ENCODE measurements at regions not wholly inside any gene's neighbourhood (a gene's known extent, or its start where the extent isn't known, plus 50 kb on each side); places are given as distances from the start of the nearest gene placed in this dataset.

- ChIA-PET POLR2A (ENCODE audit: low non-redundant PET) (no interaction called here), CTCF (no interaction called here)
- no peaks in the 10 kb centered on the region for H3K4me1 ChIP-seq (ENCODE audit: insufficient read depth, low read length, poor library complexity, severe bottlenecking)
- TF ChIP-seq CTCF (conservative IDR thresholded peaks at IDR 0.05; ENCODE audit: low read depth, low read length), result no peak
- TF ChIP-seq EZH2 (IDR thresholded peaks at IDR 0.05; ENCODE audit: borderline replicate concordance, low read depth, low read length, poor library complexity, severe bottlenecking), result no peak
- H3K36me3 ChIP-seq (ENCODE audit: insufficient read depth, low read length, poor library complexity, severe bottlenecking), result no peaks in the 10 kb centered on the region
- H3K4me3 ChIP-seq (ENCODE audit: low read depth, low read length, poor library complexity, severe bottlenecking), result no peak overlapping the region
- intact Hi-C loops (cut with micrococcal nuclease; ENCODE audit: unreplicated experiment), result no loop called here
- no peaks in the 10 kb centered on the region for H3K27me3 ChIP-seq (replicated peaks; ENCODE audit: insufficient read depth, low read depth, low read length, poor library complexity)
- no TSS peak for BruUV-seq (replicated peaks)
- H3K9me3 ChIP-seq (ENCODE audit: low read depth, low read length, poor library complexity, severe bottlenecking), result no peaks in the 10 kb centered on the region
- no peak overlapping the region for H3K27ac ChIP-seq (ENCODE audit: low read depth, low read length, poor library complexity, severe bottlenecking)
- peak; percentile 4 for DNase-seq (ENCODE audit: low spot score)
Observed at GRCh38 chrX:6666624-6667023, 131.7 kb upstream of the VCX3A start.

GRCh38 chrX:6661736-6662135 is 126.8 kb upstream of the VCX3A start:
- no peaks in the 10 kb centered on the region for H3K4me1 ChIP-seq (ENCODE audit: insufficient read depth, low read length, poor library complexity, severe bottlenecking)
- BruUV-seq (replicated peaks), result no TSS peak
- ChIA-PET POLR2A (ENCODE audit: low non-redundant PET) (no interaction called here), CTCF (no interaction called here)
- no peak for TF ChIP-seq CTCF (conservative IDR thresholded peaks at IDR 0.05; ENCODE audit: low read depth, low read length)
- TF ChIP-seq EZH2 (IDR thresholded peaks at IDR 0.05; ENCODE audit: borderline replicate concordance, low read depth, low read length, poor library complexity, severe bottlenecking), result no peak
- H3K27me3 ChIP-seq (replicated peaks; ENCODE audit: insufficient read depth, low read depth, low read length, poor library complexity), result no peaks in the 10 kb centered on the region
- DNase-seq (ENCODE audit: low spot score), result no peak
- intact Hi-C loops (cut with micrococcal nuclease; ENCODE audit: unreplicated experiment), result no loop called here
- no peaks in the 10 kb centered on the region for H3K9me3 ChIP-seq (ENCODE audit: low read depth, low read length, poor library complexity, severe bottlenecking)
- no peak overlapping the region for H3K4me3 ChIP-seq (ENCODE audit: low read depth, low read length, poor library complexity, severe bottlenecking)
- H3K27ac ChIP-seq (ENCODE audit: low read depth, low read length, poor library complexity, severe bottlenecking), result no peak overlapping the region
- H3K36me3 ChIP-seq (ENCODE audit: insufficient read depth, low read length, poor library complexity, severe bottlenecking), result no peaks in the 10 kb centered on the region

- BruUV-seq (replicated peaks), result no TSS peak
- TF ChIP-seq EZH2 (IDR thresholded peaks at IDR 0.05; ENCODE audit: borderline replicate concordance, low read depth, low read length, poor library complexity, severe bottlenecking) (no peak), CTCF (conservative IDR thresholded peaks at IDR 0.05; ENCODE audit: low read depth, low read length) (no peak)
- ChIA-PET CTCF (no interaction called here), POLR2A (ENCODE audit: low non-redundant PET) (no interaction called here)
- DNase-seq (ENCODE audit: low spot score), result no peak
- intact Hi-C loops (cut with micrococcal nuclease; ENCODE audit: unreplicated experiment), result no loop called here
- no peaks in the 10 kb centered on the region for H3K36me3 ChIP-seq (ENCODE audit: insufficient read depth, low read length, poor library complexity, severe bottlenecking)
- no peaks in the 10 kb centered on the region for H3K27me3 ChIP-seq (replicated peaks; ENCODE audit: insufficient read depth, low read depth, low read length, poor library complexity)
- no peaks in the 10 kb centered on the region for H3K4me1 ChIP-seq (ENCODE audit: insufficient read depth, low read length, poor library complexity, severe bottlenecking)
- H3K9me3 ChIP-seq (ENCODE audit: low read depth, low read length, poor library complexity, severe bottlenecking), result no peaks in the 10 kb centered on the region
- no peak overlapping the region for H3K4me3 ChIP-seq (ENCODE audit: low read depth, low read length, poor library complexity, severe bottlenecking)
- H3K27ac ChIP-seq (ENCODE audit: low read depth, low read length, poor library complexity, severe bottlenecking), result no peak overlapping the region
Observed at GRCh38 chrX:6660567-6661264, 125.8 kb upstream of the VCX3A start.
